ENCODE measurements at regions not wholly inside any gene's neighbourhood (a gene's known extent, or its start where the extent isn't known, plus 50 kb on each side); places are given as distances from the start of the nearest gene placed in this dataset.

- TF ChIP-seq IRF1 (CRISPR knock-in tag; IDR thresholded peaks at IDR 0.05; ENCODE audit: borderline replicate concordance): no peak
- TF ChIP-seq ZNF436 (CRISPR knock-in tag; IDR thresholded peaks at IDR 0.05): no peak
- no peak for TF ChIP-seq CLOCK (CRISPR knock-in tag; IDR thresholded peaks at IDR 0.05; ENCODE audit: borderline replicate concordance)
- no peak for TF ChIP-seq MBD2 (IDR thresholded peaks at IDR 0.05; ENCODE audit: borderline replicate concordance, low read depth)
- no peak for TF ChIP-seq MLLT1 (IDR thresholded peaks at IDR 0.05)
- no peak for TF ChIP-seq CREB3 (tag; conservative IDR thresholded peaks at IDR 0.05; ENCODE audit: low read depth)
- no peak for TF ChIP-seq DPF2 (IDR thresholded peaks at IDR 0.05)
- TF ChIP-seq PHF20 (IDR thresholded peaks at IDR 0.05; ENCODE audit: partially characterized antibody): no peak
- TF ChIP-seq NR2C1 (IDR thresholded peaks at IDR 0.05): no peak
- TF ChIP-seq NR2C1 (tag; IDR thresholded peaks at IDR 0.05): no peak
- no peak for TF ChIP-seq LEF1 (IDR thresholded peaks at IDR 0.05)
- TF ChIP-seq NKRF (IDR thresholded peaks at IDR 0.05; ENCODE audit: borderline replicate concordance): no peak
These were observed 229.7 kb downstream of the NECTIN3 start (continued) for GRCh38 chr3:111301238-111301798.
